ENCODE measurements at regions not wholly inside any gene's neighbourhood (a gene's known extent, or its start where the extent isn't known, plus 50 kb on each side); places are given as distances from the start of the nearest gene placed in this dataset.

- TF ChIP-seq BHLHE40 (IDR thresholded peaks at IDR 0.05; ENCODE audit: borderline replicate concordance) (no peak), ZNF384 (IDR thresholded peaks at IDR 0.05) (no peak)
These were observed 198.2 kb upstream of the SOX1 start for GRCh38 chr13:111868716-111869115.

Data from HEK293T (cell line).